ENCODE measurements at regions not wholly inside any gene's neighbourhood (a gene's known extent, or its start where the extent isn't known, plus 50 kb on each side); places are given as distances from the start of the nearest gene placed in this dataset.

GRCh38 chr1:195065437-195065836 lies 1542.8 kb downstream of the KCNT2 start:
- BruUV-seq (replicated peaks): no TSS peak
- 25% methylated on average over 5 of the region's 5 CpGs for WGBS (ENCODE audit: insufficient coverage, insufficient replicate concordance, low lambda C conversion rate, missing lambda C conversion rate)
- DNase-seq (ENCODE audit: low read depth, low spot score): no peak
- H3K4me1 ChIP-seq (ENCODE audit: control insufficient read depth, insufficient read depth, low read length): no peaks in the 10 kb centered on the region
- intact Hi-C loops (cut with micrococcal nuclease; ENCODE audit: unreplicated experiment) (no loop called here), in situ Hi-C loops (cut with MboI) (no loop called here)
- H3K27me3 ChIP-seq (replicated peaks in 1 of 2; ENCODE audit: control insufficient read depth in 2 of 2, insufficient read depth in 2 of 2, low read length in 1 of 2): no peaks in the 10 kb centered on the region
- no peaks in the 10 kb centered on the region for H3K36me3 ChIP-seq (ENCODE audit: control insufficient read depth in 2 of 2, insufficient read depth in 2 of 2, low read length in 1 of 2)
- ChIA-PET SMC1A (ENCODE audit: uncharacterized antibody, unreplicated experiment) (no interaction called here), RAD21 (ENCODE audit: unreplicated experiment) (no interaction called here), CTCF (no interaction called here), POLR2A (no interaction called here)
- H3K79me2 ChIP-seq (ENCODE audit: control insufficient read depth, insufficient read depth, low read length): no peaks in the 10 kb centered on the region
- H3K4me2 ChIP-seq (ENCODE audit: control insufficient read depth, insufficient read depth): no peak overlapping the region
- no peak for TF ChIP-seq RB1 (IDR thresholded peaks at IDR 0.05; ENCODE audit: borderline replicate concordance)
- no peak for TF ChIP-seq CBFB (IDR thresholded peaks at IDR 0.05; ENCODE audit: low read depth)
- TF ChIP-seq ESRRA (IDR thresholded peaks at IDR 0.05; ENCODE audit: low read length): no peak
- no peak for TF ChIP-seq BACH1 (IDR thresholded peaks at IDR 0.05; ENCODE audit: borderline replicate concordance)
- no peak for TF ChIP-seq CUX1 (IDR thresholded peaks at IDR 0.05; ENCODE audit: insufficient replicate concordance, low read depth, low read length)
- no peak for TF ChIP-seq RAD21 (IDR thresholded peaks at IDR 0.05; ENCODE audit: insufficient read depth, low read depth, low read length)
- no peak for TF ChIP-seq CHD2 (IDR thresholded peaks at IDR 0.05; ENCODE audit: borderline replicate concordance, low read depth, low read length)
- no peak for TF ChIP-seq NFYB (IDR thresholded peaks at IDR 0.05; ENCODE audit: insufficient read depth, low read depth, low read length)
- no peak overlapping the region for H2AFZ ChIP-seq (ENCODE audit: control insufficient read depth, low read depth, low read length)
- no peak overlapping the region for H3K9ac ChIP-seq (ENCODE audit: control insufficient read depth, insufficient read depth, low read length)
- ATAC-seq: no peak; the same call in 2 of the 3 replicates
- H3K4me3 ChIP-seq: no peak overlapping the region
- no peak for FAIRE-seq
- no peaks in the 10 kb centered on the region for H3K9me3 ChIP-seq (replicated peaks; ENCODE audit: control insufficient read depth, insufficient read depth, low read length)
- H4K20me1 ChIP-seq (ENCODE audit: control insufficient read depth, insufficient read depth): no peaks in the 10 kb centered on the region
- H3K27ac ChIP-seq (ENCODE audit: control insufficient read depth, insufficient read depth): no peak overlapping the region
